Fibroblast of skin of right biceps (primary cell): ENCODE measurements at regions not wholly inside any gene's neighbourhood (a gene's known extent, or its start where the extent isn't known, plus 50 kb on each side); places are given as distances from the start of the nearest gene placed in this dataset.

Source experiments
- DNase-seq: peaks from one replicate; pipeline ENCODE4 v3.0.0-alpha.2; 2013

DNA sequence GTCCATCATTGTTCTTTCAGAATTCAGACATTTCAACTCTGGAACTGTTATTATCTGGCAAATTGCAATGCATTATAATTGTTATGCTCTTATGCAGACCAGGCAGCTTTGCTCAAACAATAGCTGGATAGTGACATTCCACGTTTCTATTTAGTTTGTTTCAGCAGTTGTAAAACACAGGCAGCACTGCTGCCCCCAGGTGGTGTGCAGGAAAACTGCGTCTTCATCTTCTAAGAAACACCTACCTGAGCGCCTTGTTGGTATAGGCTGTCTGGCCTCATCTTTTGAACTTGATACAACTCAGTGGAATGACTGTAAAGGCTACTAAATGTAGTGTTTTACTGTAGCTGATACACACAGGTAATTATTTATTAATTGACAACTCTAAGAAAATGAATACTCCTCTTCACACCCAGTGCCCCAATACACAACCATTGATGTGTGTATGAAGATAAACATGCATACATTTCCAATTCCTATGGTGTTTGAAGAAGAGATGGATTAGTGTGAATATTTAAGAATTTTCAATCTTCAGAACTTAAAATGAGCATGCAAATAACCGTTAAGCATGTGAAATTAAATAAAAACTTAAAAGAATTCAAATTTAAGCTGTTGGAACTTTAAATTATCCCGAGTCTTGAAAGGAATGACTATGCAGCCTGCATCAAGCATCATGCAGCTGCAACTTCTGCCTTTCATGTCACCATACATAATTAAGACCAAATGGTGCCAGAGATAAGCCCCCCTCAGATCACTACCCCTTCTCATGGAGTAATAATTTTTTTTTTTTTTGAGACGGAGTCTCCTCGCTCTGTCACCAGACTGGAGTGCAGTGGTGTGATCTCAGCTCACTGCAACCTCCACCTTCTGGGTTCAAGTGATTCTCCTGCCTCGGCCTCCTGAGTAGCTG is 85.6 kb downstream of the CD8B2 start:
- no peak for DNase-seq

DNA sequence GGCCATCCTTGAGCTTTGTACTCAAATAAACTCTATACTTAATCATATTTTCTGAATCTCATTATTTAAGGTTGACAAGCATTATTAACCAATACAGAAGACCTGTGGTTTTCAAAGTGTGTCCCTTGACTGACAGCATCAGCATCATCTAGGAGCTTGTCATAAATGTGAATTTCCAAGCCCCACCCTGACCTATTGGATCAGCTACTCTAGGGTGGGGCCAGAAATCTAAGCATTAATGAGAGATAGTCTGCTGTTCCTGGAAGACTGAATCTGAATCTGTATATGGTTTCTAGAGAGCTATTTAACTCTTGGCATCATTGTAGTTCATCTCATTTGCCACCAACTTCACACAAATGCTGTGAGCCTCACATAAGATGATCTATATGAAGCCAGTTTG is 86.6 kb downstream of the CD8B2 start:
- DNase-seq = no peak

DNA sequence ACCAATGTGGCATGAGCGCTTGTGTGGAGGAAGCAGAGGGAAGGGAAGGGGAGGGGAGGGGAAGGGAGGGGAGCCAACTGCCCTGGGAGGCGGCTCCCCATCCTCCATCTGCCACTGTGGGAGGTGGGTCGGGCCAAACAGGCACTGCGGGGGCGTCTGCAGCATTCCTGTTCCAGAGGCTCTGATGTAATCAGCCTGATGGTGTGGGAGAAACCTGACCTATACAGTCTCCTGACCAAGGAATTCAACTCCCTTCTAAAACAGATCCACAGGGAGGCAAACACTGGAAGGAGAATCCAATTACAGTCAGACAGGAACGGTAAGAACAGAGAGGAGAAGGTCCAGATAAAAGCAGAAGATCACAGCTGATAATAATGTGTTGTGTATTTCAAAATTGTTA is 88.8 kb downstream of the CD8B2 start:
- peak; percentile 55 for DNase-seq

DNA sequence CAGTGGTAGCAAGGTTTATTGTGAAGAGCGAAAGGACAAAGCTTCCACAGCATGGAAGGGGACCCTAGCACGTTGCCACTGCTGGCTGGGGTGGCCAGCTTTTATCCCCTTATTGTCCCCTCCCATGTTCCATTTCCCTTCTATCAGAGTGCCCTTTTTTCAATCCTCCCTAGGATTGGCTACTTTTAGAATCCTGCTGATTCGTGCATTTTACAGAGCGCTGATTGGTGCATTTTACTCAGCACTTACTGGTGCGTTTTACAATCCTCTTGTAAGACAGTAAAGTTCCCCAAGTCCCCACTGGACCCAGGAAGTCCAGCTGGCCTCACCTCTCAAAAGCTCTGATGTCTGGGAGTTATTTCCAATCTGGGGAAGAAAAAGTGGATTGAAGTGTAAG is 90.1 kb downstream of the CD8B2 start:
- DNase-seq = no peak

DNA sequence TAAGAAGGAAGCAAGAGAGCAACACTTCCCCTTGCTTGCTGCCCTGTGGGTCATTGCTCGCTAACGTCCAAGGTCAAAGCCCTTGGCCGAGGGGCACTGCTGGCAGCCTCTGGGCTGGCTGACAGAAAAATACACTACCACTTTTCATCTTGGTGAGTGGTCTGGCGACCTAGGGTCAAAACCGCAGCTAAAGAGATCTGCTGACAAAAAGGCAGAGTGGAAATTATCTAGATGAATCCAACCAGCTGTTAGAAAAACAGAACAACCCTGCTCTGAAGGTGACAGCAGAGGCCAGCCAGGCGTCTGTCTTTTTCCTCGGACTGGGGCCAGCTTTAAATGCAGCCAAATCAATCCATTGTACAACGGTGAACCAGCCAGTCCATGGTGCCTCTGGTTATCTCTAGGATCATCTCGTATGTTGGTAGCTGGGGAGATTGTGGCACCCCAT is 92.6 kb downstream of the CD8B2 start:
- DNase-seq = no peak

DNA sequence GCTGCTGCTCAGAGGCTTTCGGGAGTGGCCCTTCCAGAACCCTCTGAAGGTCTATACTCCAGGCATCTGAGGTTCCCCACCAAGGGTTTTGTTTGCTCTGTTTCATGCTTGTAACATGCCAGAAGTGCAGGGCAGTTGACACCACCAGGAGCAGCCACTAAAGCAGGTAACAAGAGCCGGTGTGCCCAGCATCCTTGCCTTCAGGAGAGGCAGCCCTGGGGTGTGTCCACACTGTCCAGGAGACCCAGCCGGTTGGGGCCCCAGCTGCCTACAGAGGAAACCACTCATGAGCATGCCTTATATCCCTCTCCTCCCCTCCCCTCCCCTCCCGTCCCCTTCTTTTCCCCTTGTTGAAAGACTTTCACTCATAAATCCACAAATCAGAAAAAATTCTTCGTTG is 93.1 kb downstream of the CD8B2 start:
- DNase-seq = no peak

DNA sequence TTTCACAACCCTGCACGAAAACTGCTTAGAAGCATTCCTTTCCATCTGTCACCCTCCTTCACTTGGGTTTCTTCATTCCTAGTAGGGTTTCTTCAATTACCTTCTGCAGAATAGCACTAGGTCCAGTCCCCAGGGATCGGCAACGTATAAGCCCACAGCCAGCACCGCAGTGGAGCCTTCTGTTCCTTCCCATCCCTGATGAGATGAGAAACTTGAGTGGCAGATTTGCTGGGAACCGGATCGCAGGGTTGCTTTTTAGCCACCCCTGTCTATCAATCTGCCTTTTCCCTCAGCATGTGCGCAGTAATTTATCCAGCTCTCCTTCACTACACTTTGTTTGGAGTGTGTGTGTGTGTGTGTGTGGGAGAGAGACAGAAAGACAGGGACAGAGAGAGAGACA is 94.2 kb downstream of the CD8B2 start:
- DNase-seq = no peak

DNA sequence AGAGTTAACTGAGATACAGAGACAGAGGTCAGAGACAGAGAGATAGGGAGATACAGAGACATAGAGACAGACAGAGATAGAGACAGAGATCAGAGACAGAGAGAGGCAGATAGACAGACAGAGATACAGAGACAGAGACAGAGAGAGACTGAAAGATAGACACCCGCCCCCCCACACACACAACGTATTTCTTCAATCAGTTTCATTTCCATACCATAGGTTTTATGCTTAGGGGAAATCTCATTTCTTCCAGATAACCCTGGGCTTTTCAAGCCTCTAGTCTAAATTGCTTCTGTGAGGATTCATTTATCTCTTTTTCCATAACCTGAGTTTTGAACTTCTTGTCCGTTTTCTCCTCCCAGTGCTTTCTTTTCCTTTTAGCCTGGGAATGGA is 94.6 kb downstream of the CD8B2 start:
- no peak for DNase-seq

DNA sequence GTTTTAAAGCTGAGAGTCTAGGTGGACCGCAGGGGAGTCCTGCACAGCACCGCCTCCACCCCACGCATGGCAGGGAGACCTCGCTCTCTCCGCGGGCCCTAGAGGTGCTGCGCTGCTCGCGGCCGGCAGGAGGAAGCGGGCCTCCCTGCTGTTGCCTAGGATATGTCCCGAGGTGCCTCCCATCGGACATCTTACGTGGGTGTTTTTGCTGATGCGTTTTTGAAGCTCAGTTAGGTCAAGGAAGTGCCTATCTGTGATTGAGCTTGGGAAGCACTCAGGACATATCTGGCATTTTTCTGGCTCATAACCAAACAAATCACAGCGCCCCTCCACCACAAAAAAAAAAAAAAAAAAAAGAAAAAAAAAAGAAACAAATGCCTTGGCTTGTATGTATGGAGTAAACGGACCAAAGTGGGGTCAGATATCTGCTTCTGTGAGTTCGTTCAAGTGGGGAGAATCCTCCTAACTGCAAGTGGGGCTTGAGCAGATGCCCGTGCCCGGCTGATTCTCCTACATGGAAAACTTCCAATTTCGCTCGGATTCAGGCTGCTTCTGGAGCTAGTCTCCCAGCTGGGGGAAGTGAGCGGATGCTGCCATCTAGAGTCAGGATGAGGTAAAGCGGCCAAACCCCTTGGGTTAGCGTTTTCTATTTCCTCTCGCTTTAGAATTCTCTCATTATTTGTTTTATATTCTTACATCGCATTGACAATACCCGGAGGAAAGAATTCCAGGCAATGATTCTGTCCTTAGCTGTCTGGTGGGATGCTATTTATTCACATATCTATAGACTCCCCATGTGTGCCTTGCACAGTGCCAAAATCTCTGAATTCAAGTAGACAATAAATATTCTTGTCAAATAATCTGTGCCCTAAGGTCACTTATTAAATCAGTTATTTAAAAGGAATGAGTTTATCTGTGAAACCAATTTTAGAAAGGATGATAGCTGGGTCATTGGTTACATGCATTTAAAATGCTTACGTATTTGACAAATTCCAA is 95.3 kb downstream of the CD8B2 start:
- DNase-seq = peak; percentile 83

DNA sequence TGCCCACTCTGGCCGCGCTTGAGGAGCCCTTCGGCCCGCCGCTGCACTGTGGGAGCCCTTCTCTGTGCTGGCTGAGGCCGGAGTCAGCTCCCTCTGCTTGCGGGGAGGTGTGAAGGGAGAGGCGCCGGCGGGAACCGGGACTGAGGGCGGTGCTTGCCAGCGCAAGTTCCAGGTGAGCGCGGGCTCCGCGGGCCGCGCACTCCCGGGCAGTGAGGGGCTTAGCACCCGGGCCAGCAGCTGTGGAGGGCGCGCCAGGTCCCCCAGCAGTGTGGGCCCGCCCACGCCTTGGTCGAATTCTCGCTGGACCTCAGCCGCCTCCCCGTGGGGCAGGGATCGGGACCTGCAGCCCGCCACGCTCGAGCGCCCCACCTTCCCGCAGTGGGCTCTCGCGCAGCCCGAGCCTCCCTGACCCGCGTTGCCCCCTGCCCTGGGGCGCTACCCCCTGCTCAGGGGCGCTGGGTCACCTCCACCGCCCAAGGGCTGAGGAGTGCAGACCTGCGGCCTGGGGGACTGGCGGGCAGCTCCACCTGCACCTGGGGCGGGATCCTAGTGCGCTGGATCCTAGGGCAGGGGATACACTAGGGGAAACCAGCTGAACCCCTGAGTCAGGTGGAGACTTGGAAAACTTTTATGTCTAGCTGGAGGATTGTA is 97.3 kb downstream of the CD8B2 start:
- no peak for DNase-seq

DNA sequence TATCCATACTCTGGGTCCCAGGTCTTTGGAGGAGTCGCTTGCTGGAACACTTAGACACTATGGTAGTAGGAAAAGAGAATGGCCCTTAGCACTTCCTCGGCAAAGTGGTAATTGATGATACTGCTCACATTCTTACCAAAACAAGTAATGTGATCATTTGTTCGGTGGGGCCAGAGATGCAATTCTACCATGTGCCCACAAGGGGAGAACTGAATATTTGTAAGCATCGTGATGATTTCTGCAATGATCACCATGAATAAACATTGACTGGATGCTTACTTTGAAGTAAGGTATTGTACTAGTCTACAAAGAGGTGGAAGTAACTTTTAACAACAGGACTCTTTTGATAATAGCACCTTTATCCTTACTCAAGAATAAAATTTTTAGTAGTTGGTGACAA is 109.7 kb downstream of the CD8B2 start:
- no peak for DNase-seq

DNA sequence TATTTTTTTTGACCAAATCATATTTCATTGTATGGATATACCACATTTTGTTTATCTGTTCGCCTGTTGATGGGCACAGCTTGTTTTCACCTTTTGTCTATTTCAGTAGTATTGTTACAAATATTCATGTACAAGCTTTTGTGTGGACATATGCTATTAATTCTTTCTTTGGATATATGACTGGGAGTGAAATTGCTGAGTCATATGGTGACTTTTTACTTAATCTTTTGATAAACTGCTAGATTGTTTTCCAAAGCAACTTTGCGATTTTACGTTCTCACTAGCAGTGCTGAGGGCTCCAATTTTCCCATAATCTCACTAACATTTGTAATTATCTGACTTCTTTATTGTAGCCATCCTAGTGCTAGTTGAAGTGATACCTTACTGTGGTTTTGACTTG is 112.4 kb downstream of the CD8B2 start:
- no peak for DNase-seq

DNA sequence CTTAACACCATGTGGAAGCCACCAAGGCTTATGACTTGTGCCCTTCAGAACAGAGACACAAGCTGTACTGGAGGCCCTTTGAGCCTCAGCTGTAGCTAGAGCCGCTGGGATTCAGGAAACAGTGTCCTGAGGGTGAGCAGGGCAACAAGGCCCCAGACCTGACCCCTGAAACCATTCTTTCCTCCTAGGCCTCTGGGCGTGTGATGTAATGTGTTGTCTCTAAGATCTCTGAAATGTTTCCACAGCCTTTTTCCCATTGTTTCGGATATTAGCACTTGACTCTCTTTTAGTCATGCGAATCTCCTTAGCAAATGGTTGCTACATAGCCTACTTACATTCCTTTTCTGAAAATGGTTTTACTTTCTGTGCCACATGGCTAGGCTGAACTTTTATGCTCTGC is 114.9 kb downstream of the CD8B2 start:
- no peak for DNase-seq

DNA sequence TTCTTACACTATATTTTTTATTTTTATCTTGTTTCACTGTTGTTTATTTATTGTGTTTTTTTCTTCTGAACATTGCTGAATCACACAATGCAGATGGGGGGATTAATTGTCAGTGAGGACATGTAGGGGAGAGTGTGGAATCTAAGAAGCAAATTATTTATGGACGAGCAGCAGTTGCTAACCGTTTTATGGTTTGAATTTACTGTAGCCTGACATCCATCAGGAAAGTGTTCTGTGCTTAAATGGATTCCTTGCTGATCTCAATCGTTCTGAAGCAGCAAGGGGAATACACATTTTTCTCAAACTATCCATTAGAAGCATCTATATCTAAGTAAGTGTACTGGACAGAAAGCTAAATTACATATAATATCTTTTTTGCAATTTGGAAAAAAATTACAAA is 119.5 kb downstream of the CD8B2 start:
- DNase-seq = no peak

DNA sequence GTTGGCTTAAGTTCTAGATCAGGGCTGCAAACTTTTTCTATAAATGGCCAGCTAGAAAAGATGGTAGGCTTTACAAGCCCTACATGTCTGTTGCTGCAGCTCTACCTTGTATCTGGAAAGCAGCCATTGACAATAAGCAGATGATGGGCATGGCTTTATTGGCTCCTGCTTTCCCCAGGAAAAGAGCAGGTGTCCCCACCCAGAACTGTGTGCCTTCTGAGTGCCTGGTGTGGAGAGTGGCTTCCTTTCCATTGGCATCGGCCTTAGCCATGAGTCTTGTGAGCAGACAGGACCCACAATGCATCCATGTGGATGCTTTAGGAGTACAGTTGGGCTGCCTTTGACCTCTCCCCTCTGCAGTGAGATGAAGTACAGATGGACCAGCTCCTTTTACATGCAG is 120.2 kb downstream of the CD8B2 start:
- no peak for DNase-seq

DNA sequence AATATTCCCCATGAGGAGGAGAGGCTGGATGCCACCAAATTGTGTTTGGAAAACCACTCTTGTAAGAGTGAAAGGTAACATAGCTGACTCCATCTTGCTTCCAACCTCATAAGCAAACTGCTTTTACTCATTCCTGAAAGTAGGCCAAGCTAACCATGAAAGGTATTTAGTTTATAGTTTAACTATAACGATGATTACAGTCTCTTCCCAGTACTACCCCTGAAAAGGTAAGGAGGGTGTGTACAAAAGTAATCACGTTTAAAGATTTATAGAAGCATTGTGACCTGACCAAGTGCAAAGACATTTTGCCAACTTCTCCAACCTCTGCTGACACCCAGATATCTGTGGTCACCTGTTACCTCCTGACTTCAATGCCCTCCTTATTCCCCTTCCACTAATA is 122.6 kb downstream of the CD8B2 start:
- DNase-seq = no peak

DNA sequence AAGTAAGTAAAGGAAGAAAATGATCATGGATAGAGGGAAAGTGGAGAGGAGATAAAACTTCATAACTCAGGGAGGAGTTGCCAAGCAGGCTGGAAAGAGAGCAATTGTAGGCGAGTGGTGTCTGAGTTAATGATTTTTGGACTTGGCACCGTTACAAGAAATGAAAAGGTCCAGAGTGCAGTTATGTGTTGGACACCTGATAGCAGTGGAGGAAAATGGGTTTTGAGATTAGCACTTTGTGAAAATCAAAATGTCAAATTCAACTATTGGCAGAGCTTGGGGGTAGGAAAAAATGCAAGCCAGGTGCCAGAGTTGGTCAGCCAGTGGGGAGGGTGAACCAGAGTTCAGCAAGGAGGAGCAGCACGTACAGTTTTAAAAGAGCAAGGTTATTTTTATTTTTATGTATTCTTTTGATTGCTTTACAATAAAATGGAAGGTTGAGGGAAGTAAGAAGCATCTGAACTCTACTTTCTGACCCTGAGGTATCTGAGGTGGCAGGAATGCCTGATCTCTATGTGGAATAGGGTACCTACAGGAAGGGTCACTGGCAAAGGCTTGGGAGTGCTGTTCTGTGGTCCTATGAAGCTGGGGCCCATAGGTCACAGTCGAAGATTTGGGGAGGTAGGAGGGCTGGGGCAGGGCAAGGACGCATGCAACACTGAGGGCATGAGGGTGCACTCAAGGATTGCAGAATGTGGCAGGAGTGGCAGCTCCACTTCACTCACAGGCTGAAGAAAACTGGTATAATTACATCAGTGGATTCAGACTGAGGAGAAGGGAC is 127.5 kb downstream of the CD8B2 start:
- DNase-seq = no peak

DNA sequence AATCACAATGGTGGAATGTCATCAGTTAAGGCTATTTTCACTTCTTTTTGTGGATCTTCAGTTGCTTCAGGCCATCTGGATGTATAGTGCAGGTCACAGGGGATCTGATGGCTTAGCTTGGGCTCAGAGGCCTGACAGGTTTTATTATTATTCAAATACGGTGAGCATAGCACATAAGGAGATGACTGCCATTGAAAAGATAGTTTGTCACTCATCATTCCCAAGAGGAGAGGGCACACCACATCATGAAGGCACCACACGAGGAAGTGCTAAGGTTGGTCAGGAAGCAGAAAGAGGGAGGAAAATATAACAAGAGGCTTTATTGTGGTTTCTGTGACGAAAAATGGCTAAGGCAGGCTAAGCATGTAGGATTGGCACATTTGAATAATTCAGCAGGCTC is 131.4 kb downstream of the CD8B2 start:
- DNase-seq = no peak

DNA sequence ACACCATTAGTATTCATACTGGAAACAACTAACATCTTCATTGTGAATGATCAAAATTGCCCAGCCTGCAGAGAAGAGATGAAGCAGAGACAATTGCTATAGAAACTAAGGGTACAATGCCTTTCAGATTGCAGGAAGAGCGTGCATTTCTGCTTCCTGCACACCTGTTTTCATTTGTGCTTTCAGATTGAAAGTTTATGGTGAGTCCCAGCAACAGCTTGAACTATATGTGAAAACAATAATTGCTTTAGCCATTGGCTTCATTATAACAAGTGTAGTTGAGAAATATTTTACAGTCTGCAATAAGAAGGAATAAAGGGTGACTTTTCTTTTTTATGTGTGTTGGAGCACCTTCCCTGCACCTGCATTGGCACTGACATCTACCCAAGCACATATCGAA is 136.3 kb downstream of the CD8B2 start:
- DNase-seq = no peak

DNA sequence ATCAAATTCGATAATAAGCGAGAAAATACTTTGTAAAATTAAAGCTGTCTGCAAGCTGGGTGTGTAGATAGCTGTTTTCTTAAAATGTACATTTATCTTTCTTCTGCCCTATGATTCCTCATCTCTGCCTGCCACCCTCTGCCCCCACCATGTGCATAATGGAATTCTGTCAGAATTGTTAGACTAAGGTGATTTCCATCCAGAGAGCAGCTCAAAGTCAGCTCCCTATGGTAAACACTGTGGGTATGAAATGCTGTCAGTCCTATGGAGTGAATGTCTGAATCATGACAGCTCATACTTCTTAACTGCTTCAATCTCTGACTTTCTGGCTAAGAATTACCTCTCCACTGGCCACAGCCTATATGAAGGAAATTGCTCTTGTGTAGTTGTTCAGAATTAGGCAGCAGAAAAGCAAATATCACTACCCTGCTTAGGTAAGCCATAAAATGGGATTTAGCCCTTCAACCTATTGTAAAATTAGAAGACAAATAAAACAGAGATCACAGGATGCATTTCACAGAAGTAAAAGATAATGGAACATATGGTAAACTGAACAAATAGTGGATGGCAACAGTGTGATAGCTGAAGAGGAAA is 137.7 kb downstream of the CD8B2 start:
- no peak for DNase-seq

DNA sequence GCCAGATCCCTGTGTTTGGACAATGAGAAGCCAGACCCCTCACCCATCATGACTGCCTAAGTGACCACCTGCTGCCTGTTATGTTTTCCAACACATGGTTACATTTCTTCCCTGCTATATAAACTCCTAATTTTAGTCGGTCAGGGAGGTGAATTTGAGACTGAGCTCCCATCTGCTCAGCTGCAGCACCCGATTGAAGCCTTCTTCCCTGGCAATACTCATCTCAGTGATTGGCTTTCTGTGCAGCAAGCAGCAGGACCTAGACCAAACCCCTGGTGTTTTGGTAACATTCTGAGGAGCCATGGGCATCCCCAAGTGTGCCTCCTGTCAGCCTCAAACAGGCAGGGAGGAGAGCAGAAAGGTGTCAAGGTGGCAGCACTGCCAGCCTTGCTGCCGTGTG is 141.2 kb downstream of the CD8B2 start:
- no peak for DNase-seq

DNA sequence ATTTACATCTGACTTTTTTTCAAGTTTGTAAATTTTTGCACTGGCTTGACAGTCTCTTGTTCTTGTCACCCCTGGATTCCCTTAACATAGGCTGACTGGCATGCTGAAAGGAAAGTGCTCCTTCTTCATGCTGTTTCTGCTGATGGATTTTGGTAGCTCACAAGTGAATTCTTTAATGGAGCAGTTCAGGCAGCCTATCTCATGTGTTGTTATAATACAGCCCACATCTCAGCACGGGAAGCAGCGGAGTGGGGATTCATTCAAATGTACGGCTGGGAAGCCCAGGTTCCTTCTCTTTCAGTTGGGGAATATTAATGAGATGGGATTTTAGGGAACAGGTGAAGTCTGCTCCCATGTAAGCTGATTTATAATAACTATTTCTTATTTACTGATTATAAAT is 142.8 kb downstream of the CD8B2 start:
- no peak for DNase-seq
